Gastroesophageal sphincter (tissue), 4 donors: ENCODE measurements at regions not wholly inside any gene's neighbourhood (a gene's known extent, or its start where the extent isn't known, plus 50 kb on each side); places are given as distances from the start of the nearest gene placed in this dataset.
"Not testable (repeated sequence)": the region's sequence is repeated elsewhere in the genome, so short reads cannot be mapped to it uniquely, and the experiment has no call there.

ENCODE experiments used
- ATAC-seq: fragments of 150-250 bp; one replicate; pipeline ENCODE4 v1.9.1; 2016; ENCODE audit warnings: mild to moderate bottlenecking, moderate library complexity
- H3K27ac ChIP-seq, 4 donors: fragments of 200-600 bp; sonication (generic) in 3 of 4; 1 replicate in 3 of 4; 2 replicates in 1 of 4; pipeline ENCODE4 v1.5.1; 2016 to 2019
- H3K27me3 ChIP-seq: fragments of 200-600 bp; sonication (generic); one replicate; pipeline ENCODE4 v1.5.1; 2019
- H3K36me3 ChIP-seq, 2 donors: fragments of 200-600 bp; sonication (generic); one replicate each; pipeline ENCODE4 v1.5.1; 2019; ENCODE audit warnings: control low read depth in 1 of 2
- H3K4me1 ChIP-seq, 3 donors: fragments of 200-600 bp; sonication (generic); 1 replicate in 2 of 3; 2 replicates in 1 of 3; pipeline ENCODE4 v1.5.1; 2016 to 2019; ENCODE audit warnings: control low read depth in 2 of 3
- H3K4me3 ChIP-seq, 2 donors: fragments of 200-600 bp; sonication (generic); one replicate each; pipeline ENCODE4 v1.5.1; 2019; ENCODE audit warnings: mild to moderate bottlenecking in 1 of 2, moderate library complexity in 1 of 2
- H3K9me3 ChIP-seq, 3 donors: fragments of 200-600 bp; sonication (generic); one replicate each; pipeline ENCODE4 v1.5.1; 2017 to 2019; ENCODE audit warnings: control low read depth in 2 of 3
- EP300 ChIP-seq: sonication (generic); formaldehyde crosslinking; IDR thresholded peaks from one replicate; pipeline ENCODE4 v1.6.1; 2017; ENCODE audit warnings: antibody characterized with exemption, mild to moderate bottlenecking
- POLR2A ChIP-seq, 2 donors: fragments of 450-650 bp; IDR thresholded peaks; one replicate each; pipeline ENCODE4 v1.6.1; 2017; ENCODE audit warnings: antibody characterized with exemption in 2 of 2, mild to moderate bottlenecking in 2 of 2, moderate library complexity in 1 of 2
- POLR2AphosphoS5 ChIP-seq: sonication (generic); formaldehyde crosslinking; IDR thresholded peaks from one replicate; pipeline ENCODE4 v1.6.1; 2017; ENCODE audit warnings: antibody characterized with exemption
- WGBS, 2 donors: methylation state at CpG; one replicate each; pipeline ENCODE4 v1.1.5; 2018; ENCODE audit warnings: low coverage in 1 of 2; 5-methylcytosine and 5-hydroxymethylcytosine counted together
- TF ChIP-seq, protein P1 (sequence below), 4 experiments: fragments of 200-600 bp in 2 of 4; fragments of 450-650 bp in 2 of 4; sonication (generic) in 1 of 4; IDR thresholded peaks; one replicate each; pipeline ENCODE4 v1.5.1; 2017 to 2019; ENCODE audit warnings: antibody characterized with exemption in 4 of 4, mild to moderate bottlenecking in 2 of 4, moderate library complexity in 2 of 4

DNA sequence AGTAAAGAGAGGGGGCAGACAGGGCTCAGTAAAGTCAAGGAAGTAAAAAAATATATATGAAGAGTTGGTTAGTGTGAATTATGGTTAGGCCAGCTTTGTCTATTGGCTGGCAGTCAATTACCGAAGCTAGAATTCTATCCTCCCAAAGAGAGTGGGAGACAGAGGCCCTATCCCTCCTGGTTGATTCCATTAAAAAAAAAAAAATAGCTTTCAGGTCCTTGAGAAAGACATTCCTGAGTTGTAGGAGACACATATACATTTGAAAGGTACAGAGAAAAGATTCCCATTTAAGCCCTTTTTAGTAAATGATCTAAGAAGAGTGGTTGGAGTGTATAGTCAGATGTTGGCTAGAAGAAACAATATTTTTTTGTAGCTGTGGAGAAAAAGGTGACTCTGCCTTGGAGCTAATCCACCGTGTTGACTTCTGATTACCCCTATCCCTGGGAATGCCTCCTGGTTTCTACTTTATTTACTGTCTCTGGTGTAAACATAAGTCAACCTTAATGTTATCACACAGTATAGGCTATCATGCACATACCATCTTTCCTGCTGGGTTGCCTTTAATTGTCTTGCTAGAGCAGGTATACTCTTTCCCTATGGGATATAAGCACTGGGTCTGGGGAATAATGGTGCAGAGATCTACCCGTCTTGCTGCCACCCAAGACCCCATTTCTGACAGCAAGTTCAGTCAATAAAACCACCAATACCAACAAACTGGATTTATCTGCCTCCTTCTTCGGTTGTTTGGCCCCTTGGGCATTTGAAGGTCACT is 859.9 kb upstream of the ATXN7L3B start:
- Histone ChIP-seq H3K27me3 (no peaks in the 10 kb centered on the region), H3K27ac (no peak overlapping the region), H3K4me3 (no peak overlapping the region), H3K9me3 (no peaks in the 10 kb centered on the region), H3K36me3 (no peaks in the 10 kb centered on the region), H3K4me1 (no peaks in the 10 kb centered on the region)
- 75 to 91% methylated on average over 4 of the region's 4 CpGs for WGBS, 2 donors
- TF ChIP-seq, protein P1, sequence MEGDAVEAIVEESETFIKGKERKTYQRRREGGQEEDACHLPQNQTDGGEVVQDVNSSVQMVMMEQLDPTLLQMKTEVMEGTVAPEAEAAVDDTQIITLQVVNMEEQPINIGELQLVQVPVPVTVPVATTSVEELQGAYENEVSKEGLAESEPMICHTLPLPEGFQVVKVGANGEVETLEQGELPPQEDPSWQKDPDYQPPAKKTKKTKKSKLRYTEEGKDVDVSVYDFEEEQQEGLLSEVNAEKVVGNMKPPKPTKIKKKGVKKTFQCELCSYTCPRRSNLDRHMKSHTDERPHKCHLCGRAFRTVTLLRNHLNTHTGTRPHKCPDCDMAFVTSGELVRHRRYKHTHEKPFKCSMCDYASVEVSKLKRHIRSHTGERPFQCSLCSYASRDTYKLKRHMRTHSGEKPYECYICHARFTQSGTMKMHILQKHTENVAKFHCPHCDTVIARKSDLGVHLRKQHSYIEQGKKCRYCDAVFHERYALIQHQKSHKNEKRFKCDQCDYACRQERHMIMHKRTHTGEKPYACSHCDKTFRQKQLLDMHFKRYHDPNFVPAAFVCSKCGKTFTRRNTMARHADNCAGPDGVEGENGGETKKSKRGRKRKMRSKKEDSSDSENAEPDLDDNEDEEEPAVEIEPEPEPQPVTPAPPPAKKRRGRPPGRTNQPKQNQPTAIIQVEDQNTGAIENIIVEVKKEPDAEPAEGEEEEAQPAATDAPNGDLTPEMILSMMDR (IDR thresholded peaks at IDR 0.05), result no peak
- TF ChIP-seq POLR2A (IDR thresholded peaks at IDR 0.05) (no peak), POLR2AphosphoS5 (no peak), EP300 (no peak)
- no peak for ATAC-seq

DNA sequence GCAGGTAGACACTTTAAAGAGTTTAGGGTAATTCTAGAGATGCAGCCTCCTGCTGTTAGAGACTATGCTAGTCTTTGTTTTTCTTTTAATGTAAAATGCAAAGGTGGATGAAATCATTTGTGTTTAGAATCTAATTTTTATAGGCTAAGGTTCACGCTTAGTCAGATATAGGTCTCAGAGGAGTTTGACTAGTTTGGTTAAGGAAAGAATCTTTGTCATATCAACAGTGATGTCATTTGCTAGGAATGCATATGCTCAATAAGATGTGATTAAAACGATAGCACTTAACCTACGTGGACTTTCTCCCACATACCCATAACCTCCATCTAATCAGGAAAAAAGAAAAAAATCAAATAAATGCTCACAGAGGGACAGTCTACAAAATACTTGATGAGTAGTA is 859.3 kb upstream of the ATXN7L3B start:
- Histone ChIP-seq H3K36me3 (no peaks in the 10 kb centered on the region), H3K27ac (no peak overlapping the region), H3K4me3 (no peak overlapping the region), H3K4me1 (no peaks in the 10 kb centered on the region), H3K9me3 (no peaks in the 10 kb centered on the region), H3K27me3 (no peaks in the 10 kb centered on the region)
- no peak for TF ChIP-seq POLR2A (IDR thresholded peaks at IDR 0.05)
- TF ChIP-seq POLR2AphosphoS5, result no peak
- no peak for TF ChIP-seq EP300
- TF ChIP-seq, protein P1 (IDR thresholded peaks at IDR 0.05), result no peak
- no peak for ATAC-seq
- whole genome bisulfite sequencing, 2 donors, result 86% methylated on average over 2 to 3 of the region's 3 CpGs

DNA sequence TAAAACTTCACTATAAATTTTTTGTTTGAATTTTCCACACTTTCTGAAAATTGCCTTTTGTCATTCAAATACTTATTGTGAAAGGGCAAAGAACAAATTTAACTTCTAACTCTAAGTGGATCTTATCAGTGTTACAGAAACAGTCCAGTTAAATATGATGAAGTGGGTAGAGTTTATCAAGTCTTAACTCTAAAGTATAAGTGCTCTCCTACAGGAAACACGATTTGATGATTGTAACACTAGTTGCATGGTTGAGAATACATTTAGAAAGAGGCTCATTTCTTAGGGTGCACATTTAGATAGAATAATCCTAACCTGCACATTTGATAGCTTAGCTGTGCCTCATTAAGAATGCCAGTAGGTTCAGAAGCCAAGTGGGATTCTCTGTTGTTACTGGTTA is 838.3 kb upstream of the ATXN7L3B start:
- H3K27ac ChIP-seq, result no peak overlapping the region
- H3K4me3 ChIP-seq, result no peak overlapping the region
- TF ChIP-seq POLR2A (IDR thresholded peaks at IDR 0.05) (no peak), EP300 (no peak), POLR2AphosphoS5 (no peak)
- TF ChIP-seq, protein P1 (IDR thresholded peaks at IDR 0.05), result no peak
- WGBS, 2 donors, result 30 to 71% methylated on average over 1 of the region's 1 CpG
- no peaks in the 10 kb centered on the region for H3K4me1 ChIP-seq
- no peaks in the 10 kb centered on the region for H3K9me3 ChIP-seq
- H3K36me3 ChIP-seq, result no peaks in the 10 kb centered on the region
- no peaks in the 10 kb centered on the region for H3K27me3 ChIP-seq
- ATAC-seq, result no peak

DNA sequence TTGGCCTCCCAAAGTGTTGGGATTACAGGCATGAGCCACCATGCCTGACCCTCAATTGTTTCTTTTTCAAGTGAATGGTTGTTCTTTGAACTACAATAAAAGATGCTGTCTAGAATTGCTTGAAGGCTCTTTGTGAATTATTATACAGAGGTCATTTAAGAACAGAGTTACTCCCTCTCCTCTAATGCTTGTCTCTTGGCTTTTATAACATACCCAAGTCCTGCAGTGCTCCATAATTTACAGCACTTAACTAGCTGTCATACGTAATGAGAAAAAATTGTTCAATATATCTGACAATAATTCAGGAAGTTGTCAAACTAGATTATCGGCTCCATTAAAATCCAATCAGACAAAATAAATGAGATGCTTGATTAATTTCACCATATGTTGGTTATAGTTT is 823.0 kb upstream of the ATXN7L3B start:
- no peak for ATAC-seq
- no peaks in the 10 kb centered on the region for H3K36me3 ChIP-seq
- WGBS, 2 donors, result 88 to 100% methylated on average over 2 of the region's 2 CpGs

DNA sequence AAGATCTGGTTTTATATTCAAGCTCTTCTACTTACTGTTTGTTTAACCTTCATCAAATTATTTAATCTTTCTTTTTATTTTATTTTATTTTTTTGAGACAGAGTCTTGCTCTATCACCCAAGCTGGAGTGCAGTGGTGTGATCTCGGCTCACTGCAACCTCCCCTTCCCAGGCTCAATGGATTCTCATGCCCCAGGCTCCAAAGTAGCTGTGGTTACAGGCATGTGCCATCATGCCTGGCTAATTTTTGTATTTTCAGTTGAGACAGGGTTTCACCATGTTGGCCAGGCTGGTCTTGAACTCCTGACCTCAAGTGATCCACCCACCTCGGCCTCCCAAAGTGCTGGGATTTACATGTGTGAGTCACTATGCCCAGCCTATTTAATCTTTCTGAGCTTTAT is 821.5 kb upstream of the ATXN7L3B start:
- H3K27me3 ChIP-seq, H3K36me3 ChIP-seq, H3K4me3 ChIP-seq, H3K9me3 ChIP-seq, ATAC-seq, H3K27ac ChIP-seq, H3K4me1 ChIP-seq: not testable (repeated sequence)
- 83 to 88% methylated on average over 2 of the region's 2 CpGs for WGBS, 2 donors

More for the DNA sequence above, 823.0 kb upstream of the ATXN7L3B start:
- H3K9me3 ChIP-seq, result no peaks in the 10 kb centered on the region
- no peak overlapping the region for H3K4me3 ChIP-seq
- H3K27me3 ChIP-seq, result no peaks in the 10 kb centered on the region
- TF ChIP-seq POLR2AphosphoS5 (no peak), EP300 (no peak), POLR2A (IDR thresholded peaks at IDR 0.05) (no peak)
- TF ChIP-seq, protein P1 (IDR thresholded peaks at IDR 0.05), result no peak
- H3K4me1 ChIP-seq, result no peaks in the 10 kb centered on the region
- H3K27ac ChIP-seq, result no peak overlapping the region
